Uterus (tissue), 2 donors: ENCODE measurements at regions not wholly inside any gene's neighbourhood (a gene's known extent, or its start where the extent isn't known, plus 50 kb on each side); places are given as distances from the start of the nearest gene placed in this dataset.

Source experiments
- POLR2A ChIP-seq, 2 donors: fragments of 450-650 bp; IDR thresholded peaks; one replicate each; pipeline ENCODE4 v1.6.1; 2016; ENCODE audit warnings: antibody characterized with exemption in 2 of 2, mild to moderate bottlenecking in 1 of 2, moderate library complexity in 1 of 2
- TF ChIP-seq, protein P1 (sequence below), 4 experiments: fragments of 200-600 bp in 2 of 4; fragments of 450-650 bp in 2 of 4; sonication (generic) in 2 of 4; IDR thresholded peaks; one replicate each; pipeline ENCODE4 v1.5.1; 2016 to 2019; ENCODE audit warnings: antibody characterized with exemption in 4 of 4, mild to moderate bottlenecking in 2 of 4, moderate library complexity in 1 of 4

GRCh38 chr3:176041812-176042211, 1155.5 kb downstream of the TBL1XR1 start:
- TF ChIP-seq, protein P1, sequence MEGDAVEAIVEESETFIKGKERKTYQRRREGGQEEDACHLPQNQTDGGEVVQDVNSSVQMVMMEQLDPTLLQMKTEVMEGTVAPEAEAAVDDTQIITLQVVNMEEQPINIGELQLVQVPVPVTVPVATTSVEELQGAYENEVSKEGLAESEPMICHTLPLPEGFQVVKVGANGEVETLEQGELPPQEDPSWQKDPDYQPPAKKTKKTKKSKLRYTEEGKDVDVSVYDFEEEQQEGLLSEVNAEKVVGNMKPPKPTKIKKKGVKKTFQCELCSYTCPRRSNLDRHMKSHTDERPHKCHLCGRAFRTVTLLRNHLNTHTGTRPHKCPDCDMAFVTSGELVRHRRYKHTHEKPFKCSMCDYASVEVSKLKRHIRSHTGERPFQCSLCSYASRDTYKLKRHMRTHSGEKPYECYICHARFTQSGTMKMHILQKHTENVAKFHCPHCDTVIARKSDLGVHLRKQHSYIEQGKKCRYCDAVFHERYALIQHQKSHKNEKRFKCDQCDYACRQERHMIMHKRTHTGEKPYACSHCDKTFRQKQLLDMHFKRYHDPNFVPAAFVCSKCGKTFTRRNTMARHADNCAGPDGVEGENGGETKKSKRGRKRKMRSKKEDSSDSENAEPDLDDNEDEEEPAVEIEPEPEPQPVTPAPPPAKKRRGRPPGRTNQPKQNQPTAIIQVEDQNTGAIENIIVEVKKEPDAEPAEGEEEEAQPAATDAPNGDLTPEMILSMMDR (IDR thresholded peaks at IDR 0.05) = no peak
- TF ChIP-seq POLR2A (IDR thresholded peaks at IDR 0.05) = no peak
